DND-41 (cell line): ENCODE measurements at regions not wholly inside any gene's neighbourhood (a gene's known extent, or its start where the extent isn't known, plus 50 kb on each side); places are given as distances from the start of the nearest gene placed in this dataset.

Experiments
- ATAC-seq: fragments of 200-7000 bp; cut with Tn5 transposase; 3 replicates; pipeline ENCODE4 v1.9.1; 2021; ENCODE audit warnings: low read depth; ENCODE audit not compliant: insufficient read depth
- DNase-seq: peaks from one replicate; pipeline ENCODE4 v3.0.0-alpha.2; 2020
- H2AFZ ChIP-seq: 2 replicates; pipeline ENCODE4 v1.6.0; 2012; ENCODE audit warnings: low read depth, low read length
- H3K27ac ChIP-seq: 2 replicates; pipeline ENCODE4 v1.5.1; 2012; ENCODE audit warnings: low read length, inconsistent platforms
- H3K27me3 ChIP-seq: fragments of 200-600 bp; sonication (generic); 2 replicates; pipeline ENCODE4 v1.6.0; 2012; ENCODE audit warnings: low read length, mild to moderate bottlenecking, inconsistent platforms; ENCODE audit not compliant: insufficient read depth, poor library complexity
- H3K36me3 ChIP-seq: 2 replicates; pipeline ENCODE4 v1.5.1; 2012; ENCODE audit warnings: low read length, inconsistent platforms; ENCODE audit not compliant: insufficient read depth
- H3K4me1 ChIP-seq: 2 replicates; pipeline ENCODE4 v1.5.1; 2012; ENCODE audit warnings: mild to moderate bottlenecking, low read length; ENCODE audit not compliant: insufficient read depth
- H3K4me2 ChIP-seq: 2 replicates; pipeline ENCODE4 v1.6.0; 2012; ENCODE audit warnings: mild to moderate bottlenecking, moderate library complexity, low read length, inconsistent platforms; ENCODE audit not compliant: insufficient read depth
- H3K4me3 ChIP-seq, 2 experiments: fragments of 200-600 bp in 1 of 2; shearing (Covaris generic) in 1 of 2; 2 replicates each; pipeline ENCODE4 v1.5.1; 2012 to 2016; ENCODE audit warnings: inconsistent platforms in 2 of 2, low read length in 2 of 2, mild to moderate bottlenecking in 2 of 2, low read depth in 1 of 2, moderate library complexity in 1 of 2
- H3K79me2 ChIP-seq: 2 replicates; pipeline ENCODE4 v1.6.0; 2012; ENCODE audit warnings: low read length, inconsistent platforms; ENCODE audit not compliant: insufficient read depth
- H3K9ac ChIP-seq: 2 replicates; pipeline ENCODE4 v1.6.0; 2012; ENCODE audit warnings: low read depth, mild to moderate bottlenecking, inconsistent platforms, low read length, moderate library complexity
- H3K9me3 ChIP-seq: 2 replicates; pipeline ENCODE4 v1.5.1; 2012; ENCODE audit warnings: low read length, moderate library complexity, mild to moderate bottlenecking, inconsistent platforms; ENCODE audit not compliant: insufficient read depth, severe bottlenecking
- H4K20me1 ChIP-seq: 2 replicates; pipeline ENCODE4 v1.6.0; 2012; ENCODE audit warnings: low read length; ENCODE audit not compliant: insufficient read depth
- CTCF ChIP-seq: IDR thresholded peaks from 2 replicates; pipeline ENCODE4 v1.5.1; 2012; ENCODE audit warnings: borderline replicate concordance, low read length, moderate library complexity, mild to moderate bottlenecking; ENCODE audit not compliant: poor library complexity, severe bottlenecking; ENCODE audit errors: extremely low read depth
- EZH2 ChIP-seq: IDR thresholded peaks from 3 replicates; pipeline ENCODE4 v1.6.1; 2012; ENCODE audit warnings: borderline replicate concordance, low read depth, mild to moderate bottlenecking, moderate library complexity, low read length, inconsistent platforms; ENCODE audit not compliant: severe bottlenecking

- TF ChIP-seq CTCF (no peak), EZH2 (no peak)
- Histone ChIP-seq H4K20me1 (no peaks in the 10 kb centered on the region), H3K4me2 (no peak overlapping the region), H3K79me2 (no peaks in the 10 kb centered on the region), H3K4me3 (no peak overlapping the region), H3K27me3 (no peaks in the 10 kb centered on the region), H3K27ac (no peak overlapping the region), H3K9ac (no peak overlapping the region), H3K4me1 (no peaks in the 10 kb centered on the region), H3K36me3 (no peaks in the 10 kb centered on the region), H2AFZ (no peak overlapping the region), H3K9me3 (no peaks in the 10 kb centered on the region)
- ATAC-seq, result no peak
- DNase-seq, result no peak
These were observed 734.7 kb downstream of the IRX1 start for GRCh38 chr5:4330327-4330726.

GRCh38 chr5:4335078-4335477, 739.4 kb downstream of the IRX1 start:
- H3K27ac ChIP-seq, result no peak overlapping the region
- H3K4me2 ChIP-seq, result no peak overlapping the region
- no peak overlapping the region for H3K9ac ChIP-seq
- H4K20me1 ChIP-seq, result no peaks in the 10 kb centered on the region
- H3K36me3 ChIP-seq, result no peaks in the 10 kb centered on the region
- TF ChIP-seq EZH2, result no peak
- no peak for TF ChIP-seq CTCF
- peaks cover 2% of the 10 kb centered on the region for H3K9me3 ChIP-seq
- no peaks in the 10 kb centered on the region for H3K27me3 ChIP-seq
- no peaks in the 10 kb centered on the region for H3K4me1 ChIP-seq
- ATAC-seq (no peak), DNase-seq (no peak)
- H3K79me2 ChIP-seq, result no peaks in the 10 kb centered on the region
- H3K4me3 ChIP-seq, result no peak overlapping the region
- no peak overlapping the region for H2AFZ ChIP-seq

- DNase-seq (no peak), ATAC-seq (no peak)
- H3K27me3 ChIP-seq, result no peaks in the 10 kb centered on the region
These were observed 741.9 kb downstream of the IRX1 start for GRCh38 chr5:4337519-4337918.

More at GRCh38 chr5:4337519-4337918, 741.9 kb downstream of the IRX1 start:
- H3K4me1 ChIP-seq, result no peaks in the 10 kb centered on the region
- H3K4me3 ChIP-seq, result no peak overlapping the region
- H3K9ac ChIP-seq, result no peak overlapping the region
- no peaks in the 10 kb centered on the region for H3K36me3 ChIP-seq
- no peak overlapping the region for H3K27ac ChIP-seq
- peaks cover 2% of the 10 kb centered on the region for H3K9me3 ChIP-seq
- no peaks in the 10 kb centered on the region for H4K20me1 ChIP-seq
- H3K79me2 ChIP-seq, result no peaks in the 10 kb centered on the region
- TF ChIP-seq EZH2 (no peak), CTCF (no peak)
- no peak overlapping the region for H3K4me2 ChIP-seq
- H2AFZ ChIP-seq, result no peak overlapping the region
